Breast epithelium (tissue), 4 donors: ENCODE measurements at regions not wholly inside any gene's neighbourhood (a gene's known extent, or its start where the extent isn't known, plus 50 kb on each side); places are given as distances from the start of the nearest gene placed in this dataset.

Experiments
- DNase-seq, 2 donors: peaks; one replicate each; pipeline ENCODE4 v3.0.0-alpha.2; 2019; ENCODE audit warnings: low spot score in 2 of 2
- H3K27ac ChIP-seq, 2 donors: fragments of 200-600 bp; sonication (generic) in 1 of 2; one replicate each; pipeline ENCODE4 v1.5.1; 2016 to 2019; ENCODE audit warnings: mild to moderate bottlenecking in 1 of 2
- H3K27me3 ChIP-seq, 2 donors: fragments of 200-600 bp; sonication (generic) in 1 of 2; one replicate each; pipeline versions ENCODE4 v1.5.1 to v1.6.0; 2017 to 2019; ENCODE audit warnings: control low read depth in 1 of 2, mild to moderate bottlenecking in 1 of 2
- H3K36me3 ChIP-seq: fragments of 200-600 bp; one replicate; pipeline ENCODE4 v1.5.1; 2019
- H3K4me1 ChIP-seq, 2 donors: fragments of 200-600 bp; sonication (generic); one replicate each; pipeline ENCODE4 v1.5.1; 2016 to 2019; ENCODE audit warnings: control low read depth in 1 of 2
- H3K4me3 ChIP-seq, 3 donors: fragments of 200-600 bp; sonication (generic); 1 replicate in 2 of 3; 2 replicates in 1 of 3; pipeline ENCODE4 v1.5.1; 2016 to 2019; ENCODE audit warnings: mild to moderate bottlenecking in 3 of 3, moderate library complexity in 2 of 3
- H3K9me3 ChIP-seq, 2 donors: fragments of 200-600 bp; sonication (generic) in 1 of 2; one replicate each; pipeline ENCODE4 v1.5.1; 2016 to 2019; ENCODE audit warnings: control low read depth in 1 of 2
- POLR2A ChIP-seq: fragments of 450-650 bp; IDR thresholded peaks from one replicate; pipeline ENCODE4 v1.6.1; 2016; ENCODE audit warnings: antibody characterized with exemption, mild to moderate bottlenecking, moderate library complexity
- POLR2AphosphoS5 ChIP-seq, 3 donors: sonication (generic); formaldehyde crosslinking; IDR thresholded peaks; one replicate each; pipeline ENCODE4 v1.6.1; 2017; ENCODE audit warnings: antibody characterized with exemption in 3 of 3
- intact Hi-C: fragments of 100-400 bp; cut with DNase I; formaldehyde crosslinking; loops from one replicate; pipeline ENCODE4 v1.15.1; 2023; ENCODE audit warnings: low total_unique reads
- TF ChIP-seq, protein P1 (sequence below), 3 donors: fragments of 450-650 bp; IDR thresholded peaks; one replicate each; pipeline ENCODE4 v1.5.1; 2016 to 2017; ENCODE audit warnings: antibody characterized with exemption in 3 of 3, mild to moderate bottlenecking in 3 of 3, moderate library complexity in 3 of 3

- Histone ChIP-seq H3K27me3 (no peaks in the 10 kb centered on the region), H3K36me3 (no peaks in the 10 kb centered on the region), H3K4me3 (no peak overlapping the region), H3K27ac (no peak overlapping the region), H3K9me3 (no peaks in the 10 kb centered on the region), H3K4me1 (no peaks in the 10 kb centered on the region)
- TF ChIP-seq, protein P1, sequence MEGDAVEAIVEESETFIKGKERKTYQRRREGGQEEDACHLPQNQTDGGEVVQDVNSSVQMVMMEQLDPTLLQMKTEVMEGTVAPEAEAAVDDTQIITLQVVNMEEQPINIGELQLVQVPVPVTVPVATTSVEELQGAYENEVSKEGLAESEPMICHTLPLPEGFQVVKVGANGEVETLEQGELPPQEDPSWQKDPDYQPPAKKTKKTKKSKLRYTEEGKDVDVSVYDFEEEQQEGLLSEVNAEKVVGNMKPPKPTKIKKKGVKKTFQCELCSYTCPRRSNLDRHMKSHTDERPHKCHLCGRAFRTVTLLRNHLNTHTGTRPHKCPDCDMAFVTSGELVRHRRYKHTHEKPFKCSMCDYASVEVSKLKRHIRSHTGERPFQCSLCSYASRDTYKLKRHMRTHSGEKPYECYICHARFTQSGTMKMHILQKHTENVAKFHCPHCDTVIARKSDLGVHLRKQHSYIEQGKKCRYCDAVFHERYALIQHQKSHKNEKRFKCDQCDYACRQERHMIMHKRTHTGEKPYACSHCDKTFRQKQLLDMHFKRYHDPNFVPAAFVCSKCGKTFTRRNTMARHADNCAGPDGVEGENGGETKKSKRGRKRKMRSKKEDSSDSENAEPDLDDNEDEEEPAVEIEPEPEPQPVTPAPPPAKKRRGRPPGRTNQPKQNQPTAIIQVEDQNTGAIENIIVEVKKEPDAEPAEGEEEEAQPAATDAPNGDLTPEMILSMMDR (IDR thresholded peaks at IDR 0.05) = no peak
- no peak for TF ChIP-seq POLR2AphosphoS5 (IDR thresholded peaks at IDR 0.05)
- no peak for TF ChIP-seq POLR2A
- intact Hi-C loops = no loop called here
- DNase-seq = no peak
These were observed 180.3 kb upstream of the LRIG3 start for GRCh38 chr12:59100585-59100984.

DNA sequence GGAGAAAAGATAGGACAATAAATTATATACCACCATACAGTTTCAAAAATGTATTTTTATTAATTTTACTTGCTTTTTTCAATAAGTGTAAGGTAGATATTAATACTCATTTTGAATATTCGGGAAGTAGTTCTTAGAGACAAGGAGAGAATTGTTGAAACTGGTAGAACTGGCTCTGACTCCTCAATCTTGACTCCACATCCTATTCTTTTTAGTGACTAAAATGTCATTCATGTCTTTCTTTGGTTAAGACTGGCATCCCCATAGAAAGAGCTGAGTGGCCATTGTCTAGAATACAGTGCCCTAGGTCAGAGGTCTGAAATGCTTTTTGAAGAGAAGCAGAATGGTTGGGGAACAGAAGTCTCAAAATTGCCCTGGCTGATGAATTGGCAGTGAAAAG lies 177.6 kb upstream of the LRIG3 start:
- DNase-seq = no peak
- no peaks in the 10 kb centered on the region for H3K9me3 ChIP-seq
- no peak overlapping the region for H3K4me3 ChIP-seq
- no peak for TF ChIP-seq POLR2AphosphoS5 (IDR thresholded peaks at IDR 0.05)
- no peak for TF ChIP-seq POLR2A
- TF ChIP-seq, protein P1 (IDR thresholded peaks at IDR 0.05) = no peak
- no peaks in the 10 kb centered on the region for H3K4me1 ChIP-seq
- intact Hi-C loops = no loop called here
- H3K27me3 ChIP-seq = no peaks in the 10 kb centered on the region
- H3K27ac ChIP-seq = no peak overlapping the region
- H3K36me3 ChIP-seq = no peaks in the 10 kb centered on the region

- Histone ChIP-seq H3K4me1 (no peaks in the 10 kb centered on the region), H3K36me3 (no peaks in the 10 kb centered on the region), H3K4me3 (no peak overlapping the region), H3K27me3 (no peaks in the 10 kb centered on the region), H3K27ac (no peak overlapping the region), H3K9me3 (no peaks in the 10 kb centered on the region)
- intact Hi-C loops = no loop called here
- TF ChIP-seq, protein P1 (IDR thresholded peaks at IDR 0.05) = no peak
- no peak for TF ChIP-seq POLR2AphosphoS5 (IDR thresholded peaks at IDR 0.05)
- no peak for TF ChIP-seq POLR2A
- DNase-seq = no peak
These were observed 175.9 kb upstream of the LRIG3 start for GRCh38 chr12:59096246-59096645.

- no peak overlapping the region for H3K4me3 ChIP-seq
- H3K4me1 ChIP-seq = no peaks in the 10 kb centered on the region
- intact Hi-C loops = no loop called here
- TF ChIP-seq POLR2A = no peak
- no peak for TF ChIP-seq POLR2AphosphoS5 (IDR thresholded peaks at IDR 0.05)
- TF ChIP-seq, protein P1 (IDR thresholded peaks at IDR 0.05) = no peak
- no peak for DNase-seq
- H3K36me3 ChIP-seq = no peaks in the 10 kb centered on the region
- no peak overlapping the region for H3K27ac ChIP-seq
- no peaks in the 10 kb centered on the region for H3K9me3 ChIP-seq
- H3K27me3 ChIP-seq = no peaks in the 10 kb centered on the region
These were observed 172.9 kb upstream of the LRIG3 start for GRCh38 chr12:59093073-59093772.

DNA sequence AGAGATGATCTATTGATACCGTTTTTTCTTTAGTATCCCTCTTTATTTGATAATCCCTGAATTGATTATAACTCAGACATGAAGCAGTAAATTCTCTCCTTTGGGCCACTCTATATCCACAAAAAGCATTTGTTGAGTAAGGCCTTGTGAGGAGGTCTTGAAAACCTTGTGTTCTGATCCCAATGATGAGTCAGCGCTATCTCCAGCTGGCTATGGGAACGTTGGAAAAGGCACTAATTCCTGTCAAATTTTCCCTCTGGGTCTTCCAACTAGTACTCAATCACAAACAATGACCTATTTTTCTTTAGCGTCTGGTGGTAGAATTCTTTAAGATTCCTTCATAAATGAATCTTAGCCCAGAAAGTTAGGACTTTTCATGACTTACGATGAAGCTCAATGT lies 168.4 kb upstream of the LRIG3 start:
- TF ChIP-seq, protein P1 (IDR thresholded peaks at IDR 0.05) = no peak
- TF ChIP-seq POLR2AphosphoS5 (IDR thresholded peaks at IDR 0.05) (no peak), POLR2A (no peak)
- no peak for DNase-seq
- intact Hi-C loops = no loop called here
- Histone ChIP-seq H3K36me3 (no peaks in the 10 kb centered on the region), H3K27me3 (no peaks in the 10 kb centered on the region), H3K4me3 (no peak overlapping the region), H3K4me1 (peaks cover 3 to 14% of the 10 kb centered on the region in 2 donors), H3K9me3 (no peaks in the 10 kb centered on the region), H3K27ac (no peak overlapping the region)
